GM21526 (cell line): ENCODE measurements at regions not wholly inside any gene's neighbourhood (a gene's known extent, or its start where the extent isn't known, plus 50 kb on each side); places are given as distances from the start of the nearest gene placed in this dataset.

ENCODE experiments used
- ATAC-seq: cut with Tn5 transposase; IDR thresholded peaks from one replicate; pipeline ENCODE4 v1.9.1; 2021; ENCODE audit warnings: moderate library complexity; ENCODE audit not compliant: unreplicated experiment, low FRiP score

GRCh38 chr1:5812295-5812694, 179.9 kb downstream of the NPHP4 start:
- no peak for ATAC-seq

- ATAC-seq = no peak
Observed at GRCh38 chr1:5811419-5811818, 180.8 kb downstream of the NPHP4 start.

- ATAC-seq = no peak
Observed at GRCh38 chr1:5810553-5811270, 181.5 kb downstream of the NPHP4 start.

- no peak for ATAC-seq
Observed at GRCh38 chr1:5810131-5810530, 182.1 kb downstream of the NPHP4 start.

- ATAC-seq = no peak
Observed at GRCh38 chr1:5809207-5809788, 182.9 kb downstream of the NPHP4 start.

GRCh38 chr1:5803851-5804250, 188.4 kb downstream of the NPHP4 start:
- ATAC-seq = no peak

GRCh38 chr1:5802606-5803005, 189.6 kb downstream of the NPHP4 start:
- no peak for ATAC-seq

- no peak for ATAC-seq
Observed at GRCh38 chr1:5798904-5799303, 193.3 kb downstream of the NPHP4 start.

- ATAC-seq = no peak
Observed at GRCh38 chr1:5798151-5798730, 194.0 kb downstream of the NPHP4 start.

GRCh38 chr1:5796028-5796427, 196.2 kb downstream of the NPHP4 start:
- ATAC-seq = no peak

- no peak for ATAC-seq
Observed at GRCh38 chr1:5794279-5794678, 197.9 kb downstream of the NPHP4 start.

- ATAC-seq = no peak
Observed at GRCh38 chr1:5793516-5793915, 198.7 kb downstream of the NPHP4 start.

- no peak for ATAC-seq
Observed at GRCh38 chr1:5781079-5781478, 211.1 kb downstream of the NPHP4 start.

- no peak for ATAC-seq
Observed at GRCh38 chr1:5780324-5780716, 211.9 kb downstream of the NPHP4 start.

- no peak for ATAC-seq
Observed at GRCh38 chr1:5779608-5780323, 212.5 kb downstream of the NPHP4 start.

GRCh38 chr1:5776035-5776550, 216.1 kb downstream of the NPHP4 start:
- no peak for ATAC-seq

GRCh38 chr1:5774019-5774418, 218.2 kb downstream of the NPHP4 start:
- no peak for ATAC-seq

GRCh38 chr1:5771788-5772187, 220.4 kb downstream of the NPHP4 start:
- no peak for ATAC-seq

- no peak for ATAC-seq
Observed at GRCh38 chr1:5770981-5771765, 221.1 kb downstream of the NPHP4 start.

- no peak for ATAC-seq
Observed at GRCh38 chr1:5769760-5770159, 222.5 kb downstream of the NPHP4 start.
